ENCODE measurements at regions not wholly inside any gene's neighbourhood (a gene's known extent, or its start where the extent isn't known, plus 50 kb on each side); places are given as distances from the start of the nearest gene placed in this dataset.

- TF ChIP-seq CTCF (IDR thresholded peaks at IDR 0.05; ENCODE audit: low read depth, low read length) (no peak), EZH2phosphoT487 (IDR thresholded peaks at IDR 0.05; ENCODE audit: low read depth) (no peak)
Observed at GRCh38 chr5:138647261-138647788, 72.1 kb upstream of the HSPA9 start.

Data from OCI-LY3 (cell line).